OCI-LY3 (cell line): ENCODE measurements at regions not wholly inside any gene's neighbourhood (a gene's known extent, or its start where the extent isn't known, plus 50 kb on each side); places are given as distances from the start of the nearest gene placed in this dataset.
"Not testable (repeated sequence)": the region's sequence is repeated elsewhere in the genome, so short reads cannot be mapped to it uniquely, and the experiment has no call there.

ENCODE experiments used
- H2AFZ ChIP-seq: fragments of 200-600, 300-600 bp; shearing (Covaris generic); 2 replicates; pipeline ENCODE4 v1.6.0; 2014; ENCODE audit warnings: antibody characterized with exemption, low read depth, low read length
- H3K27ac ChIP-seq: fragments of 200-600, 300-600 bp; sonication (generic); 2 replicates; pipeline ENCODE4 v1.5.1; 2014; ENCODE audit warnings: mild to moderate bottlenecking, low read length, moderate library complexity, mixed read lengths
- H3K27me3 ChIP-seq: fragments of 200-600, 300-600 bp; sonication (generic); 2 replicates; pipeline ENCODE4 v1.6.1; 2014; ENCODE audit warnings: low read depth, low read length, mixed read lengths
- H3K36me3 ChIP-seq: fragments of 200-600, 300-600 bp; sonication (generic); replicated peaks from 2 replicates; pipeline ENCODE3; 2014; ENCODE audit warnings: low read depth, low read length, mixed read lengths
- H3K4me1 ChIP-seq: fragments of 300-600, 200-600 bp; sonication (generic); 2 replicates; pipeline ENCODE4 v1.6.1; 2014; ENCODE audit warnings: low read length, mixed read lengths
- H3K4me2 ChIP-seq: fragments of 200-600, 300-600 bp; sonication (generic); 2 replicates; pipeline ENCODE4 v1.6.1; 2014; ENCODE audit warnings: low read length, mixed read lengths
- H3K4me3 ChIP-seq: fragments of 300-600, 200-600 bp; sonication (generic); 2 replicates; pipeline ENCODE4 v1.5.1; 2014; ENCODE audit warnings: antibody characterized with exemption, mild to moderate bottlenecking, low read length, moderate library complexity
- H3K79me2 ChIP-seq: fragments of 300-600, 200-600 bp; shearing (Covaris generic); 2 replicates; pipeline ENCODE4 v1.6.1; 2014; ENCODE audit warnings: mild to moderate bottlenecking, low read length, mixed read lengths
- H3K9ac ChIP-seq: fragments of 300-600, 200-600 bp; shearing (Covaris generic); 2 replicates; pipeline ENCODE4 v1.6.0; 2014; ENCODE audit warnings: mild to moderate bottlenecking, low read length, moderate library complexity
- H3K9me3 ChIP-seq: fragments of 200-600, 300-600 bp; shearing (Covaris generic); 2 replicates; pipeline ENCODE4 v1.6.1; 2014; ENCODE audit warnings: low read length, mixed read lengths; ENCODE audit not compliant: insufficient read depth
- H4K20me1 ChIP-seq: fragments of 200-600, 300-600 bp; sonication (generic); 2 replicates; pipeline ENCODE4 v1.6.1; 2016; ENCODE audit warnings: low read length, mixed read lengths; ENCODE audit not compliant: insufficient read depth
- EZH2phosphoT487 ChIP-seq: fragments of 200-600 bp; shearing (Covaris generic); IDR thresholded peaks from 2 replicates; pipeline ENCODE4 v1.6.1; 2018; ENCODE audit warnings: antibody characterized with exemption, mixed run types, low read depth
- TF ChIP-seq, protein P1 (sequence below): fragments of 200-600, 300-600 bp; sonication (generic); IDR thresholded peaks from 2 replicates; pipeline ENCODE4 v1.5.1; 2014; ENCODE audit warnings: antibody characterized with exemption, low read length, low read depth

DNA sequence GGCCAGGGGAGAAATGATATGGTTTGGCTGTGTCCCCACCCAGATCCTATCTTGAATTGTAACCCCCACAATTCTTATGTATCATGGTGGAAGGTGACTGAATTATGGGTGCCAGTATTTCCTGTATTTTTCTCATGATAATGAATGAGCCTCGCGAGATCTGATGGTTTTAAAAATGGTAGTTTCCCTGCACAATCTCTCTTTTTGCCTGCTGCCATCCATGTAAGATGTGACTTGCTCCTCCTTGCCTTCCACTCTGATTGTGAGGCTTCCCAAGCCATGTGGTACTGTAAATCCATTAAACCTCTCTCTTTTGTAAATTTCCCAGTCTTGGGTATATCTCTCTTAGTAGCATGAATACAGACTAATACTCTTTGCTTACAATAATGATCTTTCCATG lies 1453.9 kb upstream of the B3GALT2 start:
- Histone ChIP-seq H3K9ac (no peak overlapping the region), H3K4me1 (no peaks in the 10 kb centered on the region), H3K27ac (no peak overlapping the region), H2AFZ (no peak overlapping the region), H3K36me3 (no peaks in the 10 kb centered on the region), H3K4me2 (no peak overlapping the region), H4K20me1 (no peaks in the 10 kb centered on the region), H3K4me3 (no peak overlapping the region), H3K27me3 (no peaks in the 10 kb centered on the region), H3K9me3 (peaks cover 2% of the 10 kb centered on the region; the same call in 1 of the 2 replicates), H3K79me2 (no peaks in the 10 kb centered on the region)
- TF ChIP-seq EZH2phosphoT487: no peak
- TF ChIP-seq, protein P1, sequence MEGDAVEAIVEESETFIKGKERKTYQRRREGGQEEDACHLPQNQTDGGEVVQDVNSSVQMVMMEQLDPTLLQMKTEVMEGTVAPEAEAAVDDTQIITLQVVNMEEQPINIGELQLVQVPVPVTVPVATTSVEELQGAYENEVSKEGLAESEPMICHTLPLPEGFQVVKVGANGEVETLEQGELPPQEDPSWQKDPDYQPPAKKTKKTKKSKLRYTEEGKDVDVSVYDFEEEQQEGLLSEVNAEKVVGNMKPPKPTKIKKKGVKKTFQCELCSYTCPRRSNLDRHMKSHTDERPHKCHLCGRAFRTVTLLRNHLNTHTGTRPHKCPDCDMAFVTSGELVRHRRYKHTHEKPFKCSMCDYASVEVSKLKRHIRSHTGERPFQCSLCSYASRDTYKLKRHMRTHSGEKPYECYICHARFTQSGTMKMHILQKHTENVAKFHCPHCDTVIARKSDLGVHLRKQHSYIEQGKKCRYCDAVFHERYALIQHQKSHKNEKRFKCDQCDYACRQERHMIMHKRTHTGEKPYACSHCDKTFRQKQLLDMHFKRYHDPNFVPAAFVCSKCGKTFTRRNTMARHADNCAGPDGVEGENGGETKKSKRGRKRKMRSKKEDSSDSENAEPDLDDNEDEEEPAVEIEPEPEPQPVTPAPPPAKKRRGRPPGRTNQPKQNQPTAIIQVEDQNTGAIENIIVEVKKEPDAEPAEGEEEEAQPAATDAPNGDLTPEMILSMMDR: no peak

DNA sequence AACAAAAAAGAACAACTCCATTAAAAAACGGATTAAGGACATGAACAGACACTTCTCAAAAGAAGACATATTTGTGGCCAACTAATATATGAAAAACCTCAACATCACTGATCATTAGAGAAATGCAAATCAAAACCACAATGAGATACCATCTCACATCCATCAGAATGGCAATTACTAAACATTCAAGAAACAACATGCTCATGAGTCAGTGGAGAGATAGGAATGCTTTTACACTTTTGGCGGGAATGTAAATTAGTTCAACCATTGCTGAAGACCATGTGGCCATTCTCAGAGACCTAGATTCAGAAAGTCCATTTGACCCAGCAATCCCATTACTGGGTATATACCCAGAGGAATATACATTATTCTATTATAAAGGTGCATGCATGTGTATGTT lies 1442.6 kb upstream of the B3GALT2 start:
- no peak overlapping the region for H3K4me2 ChIP-seq
- H3K4me1 ChIP-seq: no peaks in the 10 kb centered on the region
- H2AFZ ChIP-seq: no peak overlapping the region
- no peaks in the 10 kb centered on the region for H3K27me3 ChIP-seq
- TF ChIP-seq, protein P1: no peak
- no peak for TF ChIP-seq EZH2phosphoT487
- H3K9me3 ChIP-seq: no peaks in the 10 kb centered on the region
- H3K36me3 ChIP-seq: no peaks in the 10 kb centered on the region
- no peak overlapping the region for H3K9ac ChIP-seq
- H3K27ac ChIP-seq: no peak overlapping the region
- H4K20me1 ChIP-seq: no peaks in the 10 kb centered on the region
- H3K4me3 ChIP-seq: no peak overlapping the region
- H3K79me2 ChIP-seq: no peaks in the 10 kb centered on the region

DNA sequence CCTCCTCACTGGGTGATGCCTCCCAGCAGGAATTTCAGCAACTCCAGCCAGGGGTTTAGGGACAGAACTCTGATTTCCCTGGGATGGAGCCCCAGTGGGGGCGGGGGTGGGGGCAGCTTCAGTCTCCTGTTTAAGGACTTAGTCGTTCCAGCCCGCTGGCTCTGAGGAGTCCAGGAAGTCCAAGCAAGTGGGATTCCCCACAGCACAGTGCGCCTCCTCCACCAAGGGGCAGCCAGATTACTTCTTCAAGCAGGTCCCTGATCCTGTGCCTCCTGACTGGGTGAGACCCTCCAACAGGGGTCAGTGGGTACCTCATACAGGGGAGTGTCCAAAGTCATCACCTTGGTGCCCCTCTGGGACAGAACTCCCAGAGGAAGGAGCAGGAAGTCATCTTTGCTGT lies 1438.4 kb upstream of the B3GALT2 start:
- Histone ChIP-seq H3K4me3 (no peak overlapping the region), H3K36me3 (no peaks in the 10 kb centered on the region), H2AFZ (no peak overlapping the region), H4K20me1 (no peaks in the 10 kb centered on the region), H3K9ac (no peak overlapping the region), H3K27me3 (no peaks in the 10 kb centered on the region), H3K4me2 (no peak overlapping the region), H3K4me1 (no peaks in the 10 kb centered on the region), H3K9me3 (no peaks in the 10 kb centered on the region), H3K79me2 (no peaks in the 10 kb centered on the region), H3K27ac (no peak overlapping the region)
- no peak for TF ChIP-seq EZH2phosphoT487

DNA sequence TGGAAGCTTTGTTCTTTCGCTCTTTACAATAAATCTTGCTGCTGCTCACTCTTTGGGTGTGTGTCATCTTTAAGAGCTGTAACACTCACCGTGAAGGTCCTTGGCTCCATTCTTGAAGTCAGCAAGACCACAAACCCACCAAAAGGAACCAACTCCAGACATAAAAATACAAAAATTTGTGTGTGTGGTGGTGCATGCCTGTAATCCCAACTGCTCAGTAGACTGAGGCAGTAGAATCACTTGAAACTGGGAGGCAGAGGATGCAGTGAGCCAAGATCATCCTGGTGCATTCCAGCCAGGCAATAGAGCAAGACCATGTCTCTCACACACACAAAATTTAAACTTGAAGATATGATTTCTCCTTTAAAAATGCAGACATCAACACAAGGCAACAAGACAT lies 1431.7 kb upstream of the B3GALT2 start:
- no peak overlapping the region for H3K9ac ChIP-seq
- H3K27ac ChIP-seq: no peak overlapping the region
- H3K36me3 ChIP-seq: no peaks in the 10 kb centered on the region
- no peaks in the 10 kb centered on the region for H3K9me3 ChIP-seq
- TF ChIP-seq EZH2phosphoT487: no peak
- TF ChIP-seq, protein P1: no peak
- no peak overlapping the region for H3K4me3 ChIP-seq
- no peaks in the 10 kb centered on the region for H3K27me3 ChIP-seq
- no peaks in the 10 kb centered on the region for H3K79me2 ChIP-seq
- H3K4me1 ChIP-seq: no peaks in the 10 kb centered on the region
- no peaks in the 10 kb centered on the region for H4K20me1 ChIP-seq
- H2AFZ ChIP-seq: no peak overlapping the region
- H3K4me2 ChIP-seq: no peak overlapping the region

DNA sequence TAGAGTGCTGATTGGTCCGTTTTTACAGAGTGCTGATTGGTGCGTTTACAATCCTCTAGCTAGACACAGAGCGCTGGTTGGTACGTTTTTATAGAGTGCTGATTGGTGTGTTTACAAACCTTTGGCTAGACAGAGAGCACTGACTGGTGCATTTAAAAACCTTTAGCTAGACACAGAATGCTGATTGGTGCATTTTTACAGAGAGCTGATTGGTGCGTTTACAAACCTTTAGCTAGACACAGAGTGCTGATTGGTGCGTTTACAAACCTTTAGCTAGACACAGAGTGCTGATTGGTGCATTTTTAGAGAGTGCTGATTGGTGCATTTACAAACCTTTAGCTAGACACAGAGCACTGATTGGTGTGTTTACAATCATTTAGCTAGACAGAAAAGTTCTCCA lies 1430.9 kb upstream of the B3GALT2 start:
- not testable (repeated sequence) for H3K4me2 ChIP-seq

More for the DNA sequence above, 1430.9 kb upstream of the B3GALT2 start:
- not testable (repeated sequence) for H3K79me2 ChIP-seq, H3K36me3 ChIP-seq, H3K9me3 ChIP-seq, H3K4me3 ChIP-seq, H2AFZ ChIP-seq, H3K9ac ChIP-seq, H4K20me1 ChIP-seq, H3K27ac ChIP-seq, H3K4me1 ChIP-seq, H3K27me3 ChIP-seq
